NCI-H2227 (cell line): ENCODE measurements at regions not wholly inside any gene's neighbourhood (a gene's known extent, or its start where the extent isn't known, plus 50 kb on each side); places are given as distances from the start of the nearest gene placed in this dataset.

Experiments
- DNase-seq: peaks from one replicate; lab custom pipeline; 2025; ENCODE audit not compliant: unreplicated experiment; lab: John Stamatoyannopoulos, UW

GRCh38 chr4:155523358-155523757, 143.3 kb upstream of the GUCY1A1 start:
- no peak for DNase-seq

- DNase-seq, result no peak
Observed at GRCh38 chr4:155522201-155522600, 144.4 kb upstream of the GUCY1A1 start.

GRCh38 chr4:155521382-155521781, 144.6 kb upstream of the MAP9 start:
- DNase-seq, result no peak

- DNase-seq, result no peak
Observed at GRCh38 chr4:155515444-155516075, 138.8 kb upstream of the MAP9 start.

- no peak for DNase-seq
Observed at GRCh38 chr4:155514628-155515027, 137.9 kb upstream of the MAP9 start.

- no peak for DNase-seq
Observed at GRCh38 chr4:155512817-155513216, 136.1 kb upstream of the MAP9 start.

- no peak for DNase-seq
Observed at GRCh38 chr4:155512046-155512445, 135.3 kb upstream of the MAP9 start.

GRCh38 chr4:155510771-155511170, 134.0 kb upstream of the MAP9 start:
- no peak for DNase-seq

GRCh38 chr4:155509555-155509954, 132.8 kb upstream of the MAP9 start:
- no peak for DNase-seq

GRCh38 chr4:155506745-155507144, 130.0 kb upstream of the MAP9 start:
- DNase-seq, result no peak

GRCh38 chr4:155505321-155505720, 128.6 kb upstream of the MAP9 start:
- DNase-seq, result no peak

- DNase-seq, result no peak
Observed at GRCh38 chr4:155497306-155497705, 120.5 kb upstream of the MAP9 start.

- DNase-seq, result no peak
Observed at GRCh38 chr4:155496294-155496626, 119.5 kb upstream of the MAP9 start.

GRCh38 chr4:155495572-155496293, 119.0 kb upstream of the MAP9 start:
- no peak for DNase-seq

GRCh38 chr4:155494037-155494718, 117.4 kb upstream of the MAP9 start:
- DNase-seq, result no peak

GRCh38 chr4:155491336-155492120, 114.8 kb upstream of the MAP9 start:
- no peak for DNase-seq

GRCh38 chr4:155489271-155489670, 112.5 kb upstream of the MAP9 start:
- DNase-seq, result no peak

- DNase-seq, result no peak
Observed at GRCh38 chr4:155488691-155489090, 111.9 kb upstream of the MAP9 start.

- DNase-seq, result no peak
Observed at GRCh38 chr4:155487210-155487609, 110.4 kb upstream of the MAP9 start.

GRCh38 chr4:155481150-155481549, 104.4 kb upstream of the MAP9 start:
- no peak for DNase-seq

GRCh38 chr4:155479835-155480234, 103.1 kb upstream of the MAP9 start:
- DNase-seq, result no peak
